HEK293 (cell line): ENCODE measurements at regions not wholly inside any gene's neighbourhood (a gene's known extent, or its start where the extent isn't known, plus 50 kb on each side); places are given as distances from the start of the nearest gene placed in this dataset.

Experiments used
- CTCF ChIA-PET: fragments of 350-600 bp; formaldehyde crosslinking; extraction: SDS; loops from one replicate; lab custom pipeline; 2021; ENCODE audit warnings: antibody characterized with exemption; lab: Yijun Ruan, JAX
- POLR2A ChIA-PET: fragments of 300-600 bp; formaldehyde crosslinking; extraction: SDS; loops from one replicate; lab custom pipeline; 2020; ENCODE audit warnings: antibody characterized with exemption, inconsistent platforms; lab: Yijun Ruan, JAX
- H3K27ac ChIP-seq: fragments of 200-500 bp; sonication (Bioruptor generic); 2 replicates; pipeline ENCODE4 v1.5.1; 2014; ENCODE audit warnings: low read depth, low read length, control low read depth, inconsistent platforms; ENCODE audit errors: extremely low read depth
- H3K36me3 ChIP-seq, 2 experiments: fragments of 200-500 bp in 1 of 2; sonication (Bioruptor generic) in 1 of 2; 1 replicate in 1 of 2; 2 replicates in 1 of 2; pipeline ENCODE4 v1.5.1; 2014 to 2017; ENCODE audit warnings: inconsistent platforms in 2 of 2, low read length in 2 of 2; ENCODE audit not compliant: control insufficient read depth in 2 of 2, insufficient read depth in 1 of 2
- H3K4me1 ChIP-seq: fragments of 200-500 bp; sonication (Bioruptor generic); 2 replicates; pipeline ENCODE4 v1.5.1; 2014; ENCODE audit warnings: mild to moderate bottlenecking, low read length, inconsistent platforms; ENCODE audit not compliant: control insufficient read depth, insufficient read depth
- H3K4me3 ChIP-seq: 2 replicates; pipeline ENCODE4 v1.5.1; 2011; ENCODE audit warnings: low read depth, mild to moderate bottlenecking, control low read depth, low read length, moderate library complexity
- H3K9me3 ChIP-seq: fragments of 200-500 bp; sonication (Bioruptor generic); 2 replicates; pipeline ENCODE4 v1.5.1; 2014; ENCODE audit warnings: low read depth, low read length, inconsistent platforms; ENCODE audit not compliant: control insufficient read depth, insufficient read depth
- HOXA7 ChIP-seq: sonication (generic); formaldehyde crosslinking; IDR thresholded peaks from 2 replicates; pipeline ENCODE4 v1.8.1; 2022; ENCODE audit warnings: missing genetic modification reagents, borderline replicate concordance
- PRDM10 ChIP-seq: fragments of 450-650 bp; formaldehyde crosslinking; IDR thresholded peaks from 2 replicates; pipeline ENCODE4 v1.5.1; 2016; ENCODE audit warnings: missing biosample characterization, missing genetic modification characterization
- REPIN1 ChIP-seq: fragments of 450-650 bp; formaldehyde crosslinking; IDR thresholded peaks from 2 replicates; pipeline ENCODE4 v1.5.1; 2017; ENCODE audit warnings: missing biosample characterization, missing genetic modification characterization, low read depth
- SP7 ChIP-seq: fragments of 450-650 bp; formaldehyde crosslinking; IDR thresholded peaks from 2 replicates; pipeline ENCODE4 v1.5.1; 2016; ENCODE audit warnings: missing biosample characterization, missing genetic modification characterization
- WT1 ChIP-seq: fragments of 450-650 bp; formaldehyde crosslinking; IDR thresholded peaks from 2 replicates; pipeline ENCODE4 v1.5.1; 2016; ENCODE audit warnings: missing biosample characterization, missing genetic modification characterization
- ZBTB48 ChIP-seq: fragments of 450-650 bp; formaldehyde crosslinking; IDR thresholded peaks from 2 replicates; pipeline ENCODE4 v1.5.1; 2016; ENCODE audit warnings: missing biosample characterization, missing genetic modification characterization
- ZBTB6 ChIP-seq: fragments of 450-650 bp; formaldehyde crosslinking; IDR thresholded peaks from 2 replicates; pipeline ENCODE4 v1.5.1; 2017; ENCODE audit warnings: missing biosample characterization, missing genetic modification characterization
- ZBTB8A ChIP-seq: fragments of 450-650 bp; formaldehyde crosslinking; IDR thresholded peaks from 2 replicates; pipeline ENCODE4 v1.5.1; 2016; ENCODE audit warnings: missing biosample characterization, missing genetic modification characterization
- ZIC2 ChIP-seq: fragments of 450-650 bp; formaldehyde crosslinking; IDR thresholded peaks from 2 replicates; pipeline ENCODE4 v1.5.1; 2016; ENCODE audit warnings: missing biosample characterization, missing genetic modification characterization
- ZNF175 ChIP-seq: fragments of 450-650 bp; formaldehyde crosslinking; IDR thresholded peaks from 2 replicates; pipeline ENCODE4 v1.5.1; 2016; ENCODE audit warnings: missing biosample characterization, missing genetic modification characterization
- ZNF23 ChIP-seq: fragments of 450-650 bp; formaldehyde crosslinking; IDR thresholded peaks from 2 replicates; pipeline ENCODE4 v1.5.1; 2016; ENCODE audit warnings: missing biosample characterization, missing genetic modification characterization, borderline replicate concordance
- ZNF26 ChIP-seq: fragments of 450-650 bp; formaldehyde crosslinking; IDR thresholded peaks from 2 replicates; pipeline ENCODE4 v1.5.1; 2016; ENCODE audit warnings: missing biosample characterization, missing genetic modification characterization
- ZNF266 ChIP-seq: fragments of 450-650 bp; formaldehyde crosslinking; IDR thresholded peaks from 2 replicates; pipeline ENCODE4 v1.5.1; 2016; ENCODE audit warnings: missing biosample characterization, missing genetic modification characterization, low read depth
- ZNF335 ChIP-seq: fragments of 450-650 bp; formaldehyde crosslinking; conservative IDR thresholded peaks from 2 replicates; pipeline ENCODE4 v1.5.1; 2016; ENCODE audit warnings: missing biosample characterization, missing genetic modification characterization
- ZNF366 ChIP-seq: fragments of 450-650 bp; formaldehyde crosslinking; conservative IDR thresholded peaks from 2 replicates; pipeline ENCODE4 v1.5.1; 2016; ENCODE audit warnings: missing biosample characterization, missing genetic modification characterization
- ZNF513 ChIP-seq: fragments of 450-650 bp; IDR thresholded peaks from 2 replicates; pipeline ENCODE4 v1.5.1; 2018; ENCODE audit warnings: missing biosample characterization, missing genetic modification characterization
- ZNF529 ChIP-seq: fragments of 450-650 bp; formaldehyde crosslinking; IDR thresholded peaks from 2 replicates; pipeline ENCODE4 v1.5.1; 2017; ENCODE audit warnings: missing genetic modification characterization, missing biosample characterization; ENCODE audit not compliant: insufficient replicate concordance
- ZNF555 ChIP-seq: fragments of 450-650 bp; formaldehyde crosslinking; conservative IDR thresholded peaks from 2 replicates; pipeline ENCODE4 v1.5.1; 2017; ENCODE audit warnings: missing biosample characterization, mild to moderate bottlenecking, missing genetic modification characterization, inconsistent platforms
- ZNF610 ChIP-seq: fragments of 450-650 bp; formaldehyde crosslinking; IDR thresholded peaks from 2 replicates; pipeline ENCODE4 v1.5.1; 2016; ENCODE audit warnings: missing biosample characterization, missing genetic modification characterization, borderline replicate concordance
- ZNF76 ChIP-seq: fragments of 450-650 bp; formaldehyde crosslinking; IDR thresholded peaks from 2 replicates; pipeline ENCODE4; 2016; ENCODE audit warnings: low read depth, missing biosample characterization, missing genetic modification characterization, borderline replicate concordance
- ZNF777 ChIP-seq: fragments of 450-650 bp; formaldehyde crosslinking; IDR thresholded peaks from 2 replicates; pipeline ENCODE4 v1.5.1; 2017; ENCODE audit warnings: missing biosample characterization, missing genetic modification characterization, borderline replicate concordance
- ZNF837 ChIP-seq: fragments of 450-650 bp; formaldehyde crosslinking; IDR thresholded peaks from 2 replicates; pipeline ENCODE4 v1.5.1; 2016; ENCODE audit warnings: missing biosample characterization, missing genetic modification characterization
- ZNF843 ChIP-seq: fragments of 450-650 bp; formaldehyde crosslinking; IDR thresholded peaks from 2 replicates; pipeline ENCODE4 v1.5.1; 2016; ENCODE audit warnings: missing biosample characterization, missing genetic modification characterization
- ZSCAN16 ChIP-seq: fragments of 450-650 bp; formaldehyde crosslinking; IDR thresholded peaks from 2 replicates; pipeline ENCODE4 v1.5.1; 2016; ENCODE audit warnings: missing biosample characterization, missing genetic modification characterization

GRCh38 chr1:104531990-104532389, 782.3 kb downstream of the AMY1C start:
- Histone ChIP-seq H3K36me3 (no peaks in the 10 kb centered on the region), H3K27ac (no peak overlapping the region), H3K4me3 (no peak overlapping the region), H3K4me1 (no peaks in the 10 kb centered on the region), H3K9me3 (no peaks in the 10 kb centered on the region)
- no peak for TF ChIP-seq HOXA7 (CRISPR knock-in tag)
- TF ChIP-seq ZBTB6 (tag by site-specific recombination), result no peak
- TF ChIP-seq ZNF366 (tag by site-specific recombination), result no peak
- no peak for TF ChIP-seq ZBTB8A (tag by site-specific recombination)
- POLR2A ChIA-PET, result no interaction called here
- CTCF ChIA-PET, result no interaction called here

GRCh38 chr1:104574620-104575019, 824.9 kb downstream of the AMY1C start:
- POLR2A ChIA-PET, result no interaction called here
- H3K27ac ChIP-seq, result no peak overlapping the region
- no peak for TF ChIP-seq ZNF843 (tag by site-specific recombination)
- no peak for TF ChIP-seq ZBTB48 (tag by site-specific recombination)
- TF ChIP-seq WT1, result no peak
- TF ChIP-seq PRDM10 (tag by site-specific recombination), result no peak
- no peak for TF ChIP-seq ZNF529 (tag by site-specific recombination)
- no peak for TF ChIP-seq ZNF335 (tag by site-specific recombination)
- no peak for TF ChIP-seq ZIC2 (tag by site-specific recombination)
- TF ChIP-seq ZNF610, result no peak
- TF ChIP-seq, all 188 proteins: peak for 0
- no peaks in the 10 kb centered on the region for H3K36me3 ChIP-seq
- no peaks in the 10 kb centered on the region for H3K4me1 ChIP-seq
- CTCF ChIA-PET, result no interaction called here
- no peaks in the 10 kb centered on the region for H3K9me3 ChIP-seq
- no peak overlapping the region for H3K4me3 ChIP-seq

GRCh38 chr1:104592926-104593325, 843.2 kb downstream of the AMY1C start:
- POLR2A ChIA-PET, result no interaction called here
- no peaks in the 10 kb centered on the region for H3K9me3 ChIP-seq
- H3K27ac ChIP-seq, result no peak overlapping the region
- H3K4me1 ChIP-seq, result no peaks in the 10 kb centered on the region
- no peak for TF ChIP-seq ZNF23
- TF ChIP-seq ZNF777, result no peak
- no peak for TF ChIP-seq SP7 (tag by site-specific recombination)
- TF ChIP-seq ZSCAN16 (tag by site-specific recombination), result no peak
- no peak for TF ChIP-seq REPIN1 (tag by site-specific recombination)
- TF ChIP-seq ZNF266 (tag by site-specific recombination), result no peak
- TF ChIP-seq ZNF175 (tag by site-specific recombination), result no peak
- TF ChIP-seq ZNF837 (tag by site-specific recombination), result no peak
- TF ChIP-seq ZNF555 (tag by site-specific recombination), result no peak
- no peak for TF ChIP-seq ZNF513 (tag by site-specific recombination)
- TF ChIP-seq ZNF26 (tag by site-specific recombination), result no peak
- no peak for TF ChIP-seq ZNF76 (tag by site-specific recombination)
- CTCF ChIA-PET, result interaction anchor here (0.7 kb wide), 1 partner anchor 1806 kb away, joined by 3 read pairs; no protein-coding TSS in a partner anchor
- no peaks in the 10 kb centered on the region for H3K36me3 ChIP-seq
- no peak overlapping the region for H3K4me3 ChIP-seq
